ENCODE measurements at regions not wholly inside any gene's neighbourhood (a gene's known extent, or its start where the extent isn't known, plus 50 kb on each side); places are given as distances from the start of the nearest gene placed in this dataset.

DNA sequence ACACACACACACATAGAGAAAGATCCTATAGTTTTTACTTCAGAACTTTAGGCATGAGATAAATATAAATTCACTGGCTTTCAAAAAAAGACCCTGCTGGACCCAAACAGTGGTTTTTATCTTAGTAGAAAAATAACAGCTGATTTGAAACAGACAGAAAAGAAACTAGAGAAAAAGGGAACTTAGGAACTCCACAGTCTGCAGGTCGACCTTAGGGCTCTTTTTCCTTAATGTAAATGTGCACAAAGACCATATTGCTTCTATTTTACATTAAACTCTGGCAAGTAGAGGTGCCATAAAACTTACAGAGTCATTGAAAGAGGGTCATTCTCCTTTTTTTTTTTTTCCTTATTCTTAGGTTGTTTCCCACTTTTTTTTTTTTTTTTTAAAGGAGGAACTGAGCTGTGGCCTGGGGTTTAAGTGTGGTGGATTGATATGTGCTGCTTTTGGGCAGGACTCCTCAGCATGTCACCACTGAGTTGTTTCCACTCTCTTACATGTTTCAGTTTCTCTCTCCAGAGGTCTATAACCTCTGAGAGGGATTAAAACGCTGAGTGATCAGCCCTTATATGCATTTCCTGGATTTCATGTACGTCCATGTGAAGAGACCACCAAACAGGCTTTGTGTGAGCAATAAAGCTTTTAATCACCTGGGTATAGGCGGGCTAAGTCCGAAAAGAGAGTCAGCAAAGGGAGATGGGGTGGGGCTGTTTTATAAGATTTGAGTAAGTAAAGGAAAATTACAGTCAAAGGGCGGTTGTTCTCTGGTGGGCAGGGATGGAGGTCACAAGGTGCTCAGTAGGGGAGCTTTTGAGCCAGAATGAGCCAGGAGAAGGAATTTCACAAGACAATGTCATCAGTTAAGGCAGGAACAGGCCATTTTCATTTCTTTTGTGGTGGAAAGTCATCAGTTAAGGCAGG lies 70.8 kb upstream of the PACRGL start:
- no peaks in the 10 kb centered on the region for H3K9me3 ChIP-seq (ENCODE audit: insufficient read depth, low read length)
- H3K9me2 ChIP-seq (replicated peaks; ENCODE audit: insufficient read depth, low read length): no peaks in the 10 kb centered on the region
- no peak overlapping the region for H3K4me2 ChIP-seq (ENCODE audit: low read depth, low read length, poor library complexity, severe bottlenecking)
- no peak overlapping the region for H3K4me3 ChIP-seq (ENCODE audit: insufficient read depth, low read length, poor library complexity, severe bottlenecking)
- H4K20me1 ChIP-seq (ENCODE audit: low read depth, low read length): no peaks in the 10 kb centered on the region
- TF ChIP-seq EZH2phosphoT487 (conservative IDR thresholded peaks at IDR 0.05; ENCODE audit: low read length) (no peak), CTCF (IDR thresholded peaks at IDR 0.05; ENCODE audit: insufficient read depth, low read length, poor library complexity, severe bottlenecking) (no peak)
- no peaks in the 10 kb centered on the region for H3F3A ChIP-seq (ENCODE audit: insufficient read depth)
- no peak overlapping the region for H2AFZ ChIP-seq (ENCODE audit: low read depth, low read length, severe bottlenecking)
- no peaks in the 10 kb centered on the region for H3K27me3 ChIP-seq (ENCODE audit: low read length)
- H3K36me3 ChIP-seq (ENCODE audit: low read length): no peaks in the 10 kb centered on the region
- H3K9ac ChIP-seq (ENCODE audit: low read length): no peak overlapping the region
- H3K79me2 ChIP-seq (ENCODE audit: insufficient read depth, low read length): no peaks in the 10 kb centered on the region
- H3K27ac ChIP-seq (ENCODE audit: low read depth, low read length): no peak overlapping the region

DNA sequence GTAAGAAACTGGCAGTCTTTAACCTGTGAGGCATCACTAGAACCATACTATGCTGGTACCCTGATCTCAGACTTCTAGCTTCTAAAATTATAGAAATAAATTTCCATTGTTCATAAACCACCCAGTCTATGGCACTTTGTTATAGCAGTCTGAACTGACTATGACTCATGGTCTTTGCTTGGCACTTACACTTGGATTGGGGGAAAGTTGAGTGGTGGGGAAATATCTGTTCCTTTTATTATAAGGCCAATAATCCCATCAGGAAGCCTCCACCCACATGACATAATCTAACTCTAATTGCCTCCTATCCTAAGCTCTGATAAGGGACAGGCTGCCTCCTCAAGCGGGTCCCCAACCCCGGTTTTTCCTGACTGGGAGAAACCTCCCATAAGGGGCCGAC lies 61.4 kb upstream of the PACRGL start:
- Histone ChIP-seq H3K4me2 (ENCODE audit: low read depth, low read length, poor library complexity, severe bottlenecking) (no peak overlapping the region), H2AFZ (ENCODE audit: low read depth, low read length, severe bottlenecking) (no peak overlapping the region), H4K20me1 (ENCODE audit: low read depth, low read length) (no peaks in the 10 kb centered on the region), H3K27me3 (ENCODE audit: low read length) (no peaks in the 10 kb centered on the region), H3K27ac (ENCODE audit: low read depth, low read length) (no peak overlapping the region), H3K9me2 (replicated peaks; ENCODE audit: insufficient read depth, low read length) (no peaks in the 10 kb centered on the region), H3K36me3 (ENCODE audit: low read length) (no peaks in the 10 kb centered on the region), H3F3A (ENCODE audit: insufficient read depth) (no peaks in the 10 kb centered on the region), H3K9me3 (ENCODE audit: insufficient read depth, low read length) (no peaks in the 10 kb centered on the region), H3K4me3 (ENCODE audit: insufficient read depth, low read length, poor library complexity, severe bottlenecking) (no peak overlapping the region), H3K9ac (ENCODE audit: low read length) (no peak overlapping the region), H3K79me2 (ENCODE audit: insufficient read depth, low read length) (no peaks in the 10 kb centered on the region)
- TF ChIP-seq CTCF (IDR thresholded peaks at IDR 0.05; ENCODE audit: insufficient read depth, low read length, poor library complexity, severe bottlenecking): no peak
- no peak for TF ChIP-seq EZH2phosphoT487 (conservative IDR thresholded peaks at IDR 0.05; ENCODE audit: low read length)

DNA sequence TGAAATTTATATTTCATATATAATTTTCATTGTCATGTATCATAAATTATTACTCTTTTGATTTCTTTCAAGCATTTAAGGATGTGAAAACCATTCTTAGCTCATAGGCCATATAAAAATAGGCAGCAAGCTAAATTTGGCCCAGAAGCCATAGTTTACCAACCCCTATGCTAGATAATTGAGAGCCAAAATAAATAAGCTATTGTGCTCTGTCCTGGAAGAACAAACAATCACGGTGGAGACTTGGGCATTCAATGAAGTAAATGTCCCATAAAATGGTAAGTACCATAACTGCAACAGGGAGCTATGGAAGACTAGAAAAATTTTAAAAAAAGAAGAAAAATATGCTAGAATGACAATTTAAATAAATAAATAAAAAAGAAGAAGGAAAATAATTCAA lies 60.9 kb upstream of the PACRGL start:
- Histone ChIP-seq H4K20me1 (ENCODE audit: low read depth, low read length) (no peaks in the 10 kb centered on the region), H3F3A (ENCODE audit: insufficient read depth) (no peaks in the 10 kb centered on the region), H3K9me3 (ENCODE audit: insufficient read depth, low read length) (no peaks in the 10 kb centered on the region), H2AFZ (ENCODE audit: low read depth, low read length, severe bottlenecking) (no peak overlapping the region), H3K36me3 (ENCODE audit: low read length) (no peaks in the 10 kb centered on the region), H3K27ac (ENCODE audit: low read depth, low read length) (no peak overlapping the region), H3K9ac (ENCODE audit: low read length) (no peak overlapping the region), H3K27me3 (ENCODE audit: low read length) (no peaks in the 10 kb centered on the region), H3K79me2 (ENCODE audit: insufficient read depth, low read length) (no peaks in the 10 kb centered on the region), H3K4me3 (ENCODE audit: insufficient read depth, low read length, poor library complexity, severe bottlenecking) (no peak overlapping the region), H3K4me2 (ENCODE audit: low read depth, low read length, poor library complexity, severe bottlenecking) (no peak overlapping the region), H3K9me2 (replicated peaks; ENCODE audit: insufficient read depth, low read length) (no peaks in the 10 kb centered on the region)
- TF ChIP-seq CTCF (IDR thresholded peaks at IDR 0.05; ENCODE audit: insufficient read depth, low read length, poor library complexity, severe bottlenecking) (no peak), EZH2phosphoT487 (conservative IDR thresholded peaks at IDR 0.05; ENCODE audit: low read length) (no peak)
